Activated CD4-positive, alpha-beta T cell treated with anti-CD3 and anti-CD28 coated beads for 36 hours (primary cell): ENCODE measurements at regions not wholly inside any gene's neighbourhood (a gene's known extent, or its start where the extent isn't known, plus 50 kb on each side); places are given as distances from the start of the nearest gene placed in this dataset.

Source experiments
- ATAC-seq: fragments of 200-7000 bp; cut with Tn5 transposase; one replicate; pipeline ENCODE4 v1.10.0; 2021; ENCODE audit warnings: mild to moderate bottlenecking, moderate library complexity
- CTCF ChIA-PET: fragments of 350-600 bp; sonication (Branson Sonifier 250); formaldehyde crosslinking; loops from one replicate; lab custom pipeline; 2021; ENCODE audit warnings: antibody characterized with exemption; lab: Charles Lee
- POLR2A ChIA-PET: fragments of 350-600 bp; sonication (Branson Sonifier 250); formaldehyde crosslinking; loops from one replicate; lab custom pipeline; 2021; ENCODE audit warnings: antibody characterized with exemption, inconsistent platforms; lab: Charles Lee
- DNase-seq: peaks from one replicate; pipeline ENCODE4 v3.0.0-alpha.2; 2020
- H3K27ac Mint-ChIP-seq: one replicate; pipeline ENCODE4 v1.8.0; 2021; ENCODE audit warnings: mixed read lengths
- H3K27me3 Mint-ChIP-seq: one replicate; pipeline ENCODE4 v1.8.0; 2021; ENCODE audit warnings: mixed read lengths
- H3K36me3 Mint-ChIP-seq: one replicate; pipeline ENCODE4 v1.8.0; 2021; ENCODE audit warnings: low read depth, mixed read lengths
- H3K4me1 Mint-ChIP-seq: one replicate; pipeline ENCODE4 v1.8.0; 2021; ENCODE audit warnings: mixed read lengths
- H3K4me3 Mint-ChIP-seq: one replicate; pipeline ENCODE4 v1.8.0; 2021; ENCODE audit warnings: mild to moderate bottlenecking, moderate library complexity, mixed read lengths
- H3K9me3 Mint-ChIP-seq: one replicate; pipeline ENCODE4 v1.8.0; 2021; ENCODE audit warnings: low read depth, mixed read lengths
- intact Hi-C, 2 experiments: fragments of 100-400 bp; cut with DNase I in 1 of 2; cut with micrococcal nuclease in 1 of 2; formaldehyde crosslinking; loops; one replicate each; pipeline versions ENCODE4 v1.14.2 to v1.15.1; 2022 to 2024; cut with DNase I, micrococcal nuclease

GRCh38 chr2:8391126-8391525, 290.7 kb upstream of the ID2 start:
- H3K4me1 Mint-ChIP-seq: peaks cover 4% of the 10 kb centered on the region
- ChIA-PET POLR2A (interaction anchor here (0.5 kb wide), 1 partner anchor 157 kb away, joined by 3 read pairs; no protein-coding TSS in a partner anchor), CTCF (interaction anchor here (0.6 kb wide), 1 partner anchor 56 kb away, joined by 3 read pairs; no protein-coding TSS in a partner anchor)
- no peaks in the 10 kb centered on the region for H3K9me3 Mint-ChIP-seq
- intact Hi-C loops: no loop called here
- no peak for ATAC-seq
- peaks cover 2% of the 10 kb centered on the region for H3K36me3 Mint-ChIP-seq
- no peaks in the 10 kb centered on the region for H3K27me3 Mint-ChIP-seq
- H3K4me3 Mint-ChIP-seq: no peak overlapping the region
- no peak for DNase-seq
- H3K27ac Mint-ChIP-seq: no peak overlapping the region

GRCh38 chr2:8391584-8391983, 290.3 kb upstream of the ID2 start:
- intact Hi-C loops: no loop called here
- no peak for ATAC-seq
- Mint-ChIP-seq H3K27ac (no peak overlapping the region), H3K4me3 (no peak overlapping the region), H3K4me1 (peaks cover 4% of the 10 kb centered on the region), H3K9me3 (no peaks in the 10 kb centered on the region), H3K36me3 (peaks cover 2% of the 10 kb centered on the region), H3K27me3 (no peaks in the 10 kb centered on the region)
- no peak for DNase-seq
- CTCF ChIA-PET: no interaction called here
- POLR2A ChIA-PET: no interaction called here

DNA sequence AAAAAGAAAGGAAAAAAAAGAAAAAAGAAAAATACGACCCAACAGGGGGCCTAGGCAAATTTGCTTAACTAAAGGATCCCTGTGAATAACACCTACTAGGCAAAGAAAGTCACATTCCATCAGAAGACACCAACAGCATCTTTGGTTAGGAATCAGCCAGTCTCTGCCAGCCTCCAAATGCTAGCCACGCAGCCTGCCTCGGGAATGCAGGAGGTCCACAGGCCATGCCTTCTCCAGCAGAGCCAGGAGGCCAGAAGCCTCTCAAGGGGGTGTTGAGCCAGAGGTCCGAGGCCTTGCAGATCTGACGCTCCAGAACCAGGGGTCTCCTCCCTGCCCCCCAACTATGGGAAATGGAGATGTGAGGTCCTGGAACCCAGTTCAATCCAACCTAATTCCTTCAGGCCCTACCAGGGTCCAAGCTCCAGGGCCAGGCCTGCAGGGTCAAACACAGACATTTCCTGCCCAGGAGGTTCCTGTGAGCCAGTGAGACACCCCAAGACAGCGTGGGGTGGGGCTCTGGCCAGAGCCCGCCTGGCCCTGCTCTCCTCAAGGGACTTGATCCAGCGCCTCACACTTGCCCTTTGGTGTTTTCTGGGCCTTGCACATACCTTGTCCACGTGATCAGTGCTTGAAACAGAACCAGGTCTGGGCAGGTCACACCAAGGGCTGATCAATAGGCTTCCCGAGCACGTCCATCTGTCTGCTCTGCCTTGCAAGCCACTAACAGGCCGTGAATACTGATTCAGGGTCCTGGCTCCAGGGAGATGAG, 289.6 kb upstream of the ID2 start:
- no peak for ATAC-seq
- POLR2A ChIA-PET: no interaction called here
- no peaks in the 10 kb centered on the region for H3K9me3 Mint-ChIP-seq
- H3K36me3 Mint-ChIP-seq: peaks cover 2% of the 10 kb centered on the region
- no peaks in the 10 kb centered on the region for H3K27me3 Mint-ChIP-seq
- no peak overlapping the region for H3K27ac Mint-ChIP-seq
- no peak for DNase-seq
- intact Hi-C loops: no loop called here
- CTCF ChIA-PET: no interaction called here
- no peak overlapping the region for H3K4me3 Mint-ChIP-seq
- H3K4me1 Mint-ChIP-seq: peaks cover 4% of the 10 kb centered on the region

DNA sequence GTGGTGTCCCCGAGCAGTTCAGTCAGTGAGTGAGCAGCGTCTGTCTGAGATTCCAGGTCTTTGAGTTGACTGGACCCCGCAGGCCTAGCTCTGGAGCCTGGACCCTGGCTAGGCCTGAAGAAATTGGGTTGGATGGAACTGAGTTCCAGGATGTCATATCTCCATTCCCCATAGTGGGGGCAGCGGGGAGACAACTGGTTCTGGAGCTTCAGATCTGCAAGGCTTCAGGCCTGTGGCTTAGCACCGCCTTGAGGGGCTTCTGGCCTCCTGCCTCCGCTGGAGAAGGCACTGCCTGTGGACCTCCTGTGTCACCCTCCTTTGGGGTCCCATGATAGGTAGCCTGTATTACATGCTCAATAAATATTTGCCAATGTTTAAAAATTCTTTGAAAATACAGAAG, 288.4 kb upstream of the ID2 start:
- CTCF ChIA-PET: interaction anchor here (0.6 kb wide), 1 partner anchor 909 kb away, joined by 4 read pairs; no protein-coding TSS in a partner anchor
- intact Hi-C loops: no loop called here

GRCh38 chr2:8394131-8394530, 287.7 kb upstream of the ID2 start:
- DNase-seq (no peak), ATAC-seq (no peak)
- Mint-ChIP-seq H3K27me3 (no peaks in the 10 kb centered on the region), H3K36me3 (no peaks in the 10 kb centered on the region), H3K4me3 (no peak overlapping the region), H3K4me1 (peaks cover 4% of the 10 kb centered on the region), H3K27ac (no peak overlapping the region), H3K9me3 (peaks cover 2% of the 10 kb centered on the region)
- CTCF ChIA-PET: no interaction called here
- intact Hi-C loops: no loop called here
- POLR2A ChIA-PET: interaction anchor here (0.8 kb wide), 1 partner anchor 155 kb away, joined by 3 read pairs; no protein-coding TSS in a partner anchor

More for the DNA sequence above, 288.4 kb upstream of the ID2 start:
- Mint-ChIP-seq H3K9me3 (no peaks in the 10 kb centered on the region), H3K27ac (no peak overlapping the region), H3K4me1 (peaks cover 4% of the 10 kb centered on the region), H3K36me3 (no peaks in the 10 kb centered on the region), H3K27me3 (no peaks in the 10 kb centered on the region), H3K4me3 (no peak overlapping the region)
- no peak for DNase-seq
- ATAC-seq: no peak
- POLR2A ChIA-PET: no interaction called here

GRCh38 chr2:8394569-8395359, 287.1 kb upstream of the ID2 start:
- ChIA-PET CTCF (interaction anchor here (0.7 to 1.4 kb wide), 3 partner anchors 10 to 160 kb away, joined by 3 read pairs; no protein-coding TSS in a partner anchor), POLR2A (interaction anchor here (0.8 kb wide), 1 partner anchor 155 kb away, joined by 3 read pairs; no protein-coding TSS in a partner anchor)
- H3K27me3 Mint-ChIP-seq: no peaks in the 10 kb centered on the region
- H3K27ac Mint-ChIP-seq: no peak overlapping the region
- intact Hi-C loops: no loop called here
- peaks cover 1% of the 10 kb centered on the region for H3K4me1 Mint-ChIP-seq
- H3K4me3 Mint-ChIP-seq: no peak overlapping the region
- no peaks in the 10 kb centered on the region for H3K36me3 Mint-ChIP-seq
- ATAC-seq (no peak), DNase-seq (no peak)
- peaks cover 2% of the 10 kb centered on the region for H3K9me3 Mint-ChIP-seq

DNA sequence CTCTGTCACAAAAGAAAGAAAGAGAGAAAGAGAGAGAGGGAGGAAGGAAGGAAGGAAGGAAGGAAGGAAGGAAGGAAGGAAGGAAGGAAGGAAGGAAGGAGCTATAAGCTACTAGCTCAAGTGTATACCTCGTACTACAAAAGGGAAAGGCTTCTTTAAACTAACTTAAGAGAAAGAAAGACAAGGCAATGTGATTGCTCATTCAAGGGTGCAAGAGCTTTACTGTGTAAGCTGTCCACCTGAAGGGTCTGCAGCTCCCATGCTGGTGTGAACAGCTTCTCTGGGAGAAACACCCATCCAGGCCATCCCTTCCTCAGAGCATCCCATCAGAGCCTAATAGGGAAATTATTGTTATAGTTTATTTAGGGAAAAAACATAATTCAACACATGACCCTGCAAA, 286.1 kb upstream of the ID2 start:
- Mint-ChIP-seq H3K27ac (no peak overlapping the region), H3K9me3 (peaks cover 2% of the 10 kb centered on the region), H3K27me3 (no peaks in the 10 kb centered on the region), H3K36me3 (no peaks in the 10 kb centered on the region), H3K4me3 (no peak overlapping the region), H3K4me1 (no peaks in the 10 kb centered on the region)
- intact Hi-C loops: no loop called here
- ChIA-PET CTCF (interaction anchor here (0.7 to 1.4 kb wide), 3 partner anchors 9 to 159 kb away, joined by 3 read pairs; no protein-coding TSS in a partner anchor), POLR2A (interaction anchor here (0.8 kb wide), 1 partner anchor 64 kb away, joined by 3 read pairs; no protein-coding TSS in a partner anchor)
- ATAC-seq: no peak
- DNase-seq: no peak

DNA sequence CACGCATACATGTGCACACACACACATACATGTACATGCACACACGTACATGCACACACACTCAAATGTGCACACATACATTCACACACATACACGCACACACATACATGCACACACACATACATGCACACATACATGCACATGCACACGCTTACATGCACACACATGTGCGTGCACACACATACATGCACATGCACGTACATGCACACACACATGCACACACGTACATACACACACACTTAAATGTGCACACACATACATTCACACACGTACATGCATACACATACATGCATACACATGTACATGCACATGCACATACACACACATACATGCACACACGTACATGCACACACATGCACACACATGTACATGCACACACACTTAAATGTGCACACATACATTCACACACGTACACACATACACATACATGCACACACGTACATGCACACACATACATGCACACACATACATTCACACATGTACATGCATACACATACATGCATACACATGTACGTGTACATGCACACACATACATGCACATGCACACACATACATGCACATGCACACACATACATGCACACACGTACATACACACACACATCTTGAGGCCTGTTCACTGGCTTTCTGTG, 283.7 kb upstream of the ID2 start:
- Mint-ChIP-seq H3K4me1 (no peaks in the 10 kb centered on the region), H3K27ac (no peak overlapping the region), H3K4me3 (no peak overlapping the region), H3K36me3 (no peaks in the 10 kb centered on the region), H3K9me3 (peaks cover 2% of the 10 kb centered on the region), H3K27me3 (no peaks in the 10 kb centered on the region)
- ATAC-seq (no peak), DNase-seq (no peak)
- POLR2A ChIA-PET: no interaction called here
- intact Hi-C loops: no loop called here
- CTCF ChIA-PET: no interaction called here

DNA sequence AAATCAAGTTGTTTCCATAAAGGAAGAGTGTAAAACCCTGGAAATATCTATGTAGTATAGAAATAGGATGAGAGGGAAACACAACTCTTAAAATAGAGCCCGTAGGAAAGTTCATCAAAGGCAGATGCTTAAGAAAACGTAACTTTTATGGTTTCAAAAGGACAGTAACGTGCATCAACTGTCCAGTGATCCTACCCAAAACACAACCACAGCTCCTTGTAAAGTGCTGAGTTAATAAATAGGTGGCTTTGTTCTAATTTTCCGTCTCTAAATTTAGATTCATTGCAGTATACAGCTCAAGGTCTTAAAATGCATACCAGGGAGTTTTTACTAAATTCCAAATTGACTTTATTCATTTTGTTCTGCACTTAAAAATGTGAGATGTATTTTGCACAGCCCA, 282.1 kb upstream of the ID2 start:
- H3K4me3 Mint-ChIP-seq: no peak overlapping the region
- ATAC-seq (no peak), DNase-seq (no peak)
- peaks cover 2% of the 10 kb centered on the region for H3K9me3 Mint-ChIP-seq
- H3K27ac Mint-ChIP-seq: no peak overlapping the region
- CTCF ChIA-PET: interaction anchor here (0.6 kb wide), 1 partner anchor 1008 kb away, joined by 4 read pairs; no protein-coding TSS in a partner anchor
- intact Hi-C loops: loop anchor here in 1 of 2 experiments (10.0 kb wide), 1 partner anchor 965 kb away; no protein-coding TSS in a partner anchor
- peaks cover 4% of the 10 kb centered on the region for H3K27me3 Mint-ChIP-seq
- POLR2A ChIA-PET: no interaction called here
- H3K36me3 Mint-ChIP-seq: no peaks in the 10 kb centered on the region
- peaks cover 2% of the 10 kb centered on the region for H3K4me1 Mint-ChIP-seq

GRCh38 chr2:8400196-8400595, 281.7 kb upstream of the ID2 start:
- no peak overlapping the region for H3K27ac Mint-ChIP-seq
- peaks cover 4% of the 10 kb centered on the region for H3K27me3 Mint-ChIP-seq
- H3K4me1 Mint-ChIP-seq: peaks cover 2% of the 10 kb centered on the region
- DNase-seq (no peak), ATAC-seq (no peak)
- ChIA-PET POLR2A (no interaction called here), CTCF (interaction anchor here (0.6 to 1.0 kb wide), 2 partner anchors 10 to 1008 kb away, joined by 4 read pairs; no protein-coding TSS in a partner anchor)
- intact Hi-C loops: loop anchor here in 1 of 2 experiments (10.0 kb wide), 1 partner anchor 965 kb away; no protein-coding TSS in a partner anchor
- peaks cover 2% of the 10 kb centered on the region for H3K9me3 Mint-ChIP-seq
- no peak overlapping the region for H3K4me3 Mint-ChIP-seq
- H3K36me3 Mint-ChIP-seq: no peaks in the 10 kb centered on the region

- H3K4me1 Mint-ChIP-seq: peaks cover 6% of the 10 kb centered on the region
- no peak for DNase-seq
- no peak overlapping the region for H3K27ac Mint-ChIP-seq
- H3K27me3 Mint-ChIP-seq: peaks cover 4% of the 10 kb centered on the region
- POLR2A ChIA-PET: no interaction called here
- intact Hi-C loops: loop anchor here in 1 of 2 experiments (10.0 kb wide), 1 partner anchor 967 kb away; no protein-coding TSS in a partner anchor
- peaks cover 2% of the 10 kb centered on the region for H3K9me3 Mint-ChIP-seq
- no peaks in the 10 kb centered on the region for H3K36me3 Mint-ChIP-seq
- H3K4me3 Mint-ChIP-seq: no peak overlapping the region
- CTCF ChIA-PET: interaction anchor here (0.6 to 0.9 kb wide), 3 partner anchors 14 to 521 kb away, joined by 3 read pairs; no protein-coding TSS in a partner anchor
- ATAC-seq: no peak
Measured at GRCh38 chr2:8402222-8402621, 279.6 kb upstream of the ID2 start.
